ENCODE measurements at regions not wholly inside any gene's neighbourhood (a gene's known extent, or its start where the extent isn't known, plus 50 kb on each side); places are given as distances from the start of the nearest gene placed in this dataset.

DNA sequence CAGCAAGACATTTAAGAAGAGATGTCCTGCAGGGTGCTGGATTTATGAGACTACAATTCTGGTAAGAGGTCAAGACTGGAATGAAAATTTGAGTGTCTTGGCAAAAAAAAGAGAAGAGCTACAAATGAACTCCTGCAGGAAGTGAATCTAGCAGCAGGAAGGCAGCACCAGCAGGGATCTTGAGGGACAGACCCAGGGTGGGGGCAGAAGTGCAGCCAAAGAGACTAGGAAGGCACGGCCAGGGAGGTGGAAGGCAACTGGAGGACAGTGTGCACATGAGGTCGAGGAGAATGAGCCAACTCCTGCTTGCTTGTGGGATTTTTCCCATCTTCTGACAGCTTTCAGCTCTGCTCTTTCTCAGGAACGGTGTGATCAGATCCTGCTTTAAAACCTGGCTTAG lies 263.2 kb downstream of the BUD13 start:
- TF ChIP-seq EZH2 (IDR thresholded peaks at IDR 0.05; ENCODE audit: insufficient read depth, poor library complexity, severe bottlenecking) (no peak), EZH2phosphoT487 (IDR thresholded peaks at IDR 0.05; ENCODE audit: insufficient read depth, low read depth) (no peak)

All from GM23248 (cell line).